H1 (cell line): ENCODE measurements at regions not wholly inside any gene's neighbourhood (a gene's known extent, or its start where the extent isn't known, plus 50 kb on each side); places are given as distances from the start of the nearest gene placed in this dataset.

ENCODE experiments used
- GTF2F1 ChIP-seq: IDR thresholded peaks from 2 replicates; pipeline ENCODE4 v1.6.1; 2012; ENCODE audit warnings: low read depth, low read length, improper control_type of control experiment, borderline replicate concordance
- TAF1 ChIP-seq: IDR thresholded peaks from 2 replicates; pipeline ENCODE4 v1.6.1; 2011; ENCODE audit warnings: mild to moderate bottlenecking, low read depth, low read length
- TAF7 ChIP-seq: optimal IDR thresholded peaks from 2 replicates; pipeline ENCODE3; 2011; ENCODE audit warnings: low read depth, mild to moderate bottlenecking, inconsistent platforms, low read length, moderate library complexity, borderline replicate concordance
- YY1 ChIP-seq: IDR thresholded peaks from 2 replicates; pipeline ENCODE4 v1.6.1; 2011; ENCODE audit warnings: low read depth, mild to moderate bottlenecking, low read length
- ZNF274 ChIP-seq: IDR thresholded peaks from 2 replicates; pipeline ENCODE4 v1.7.0; 2012; ENCODE audit warnings: low read length, borderline replicate concordance; ENCODE audit errors: extremely low read depth

GRCh38 chr16:86175816-86176215 lies 276.9 kb downstream of the IRF8 start (continued):
- no peak for TF ChIP-seq TAF7
- no peak for TF ChIP-seq ZNF274
- no peak for TF ChIP-seq YY1
- TF ChIP-seq TAF1, result no peak
- TF ChIP-seq GTF2F1, result no peak
